GM21526 (cell line): ENCODE measurements at regions not wholly inside any gene's neighbourhood (a gene's known extent, or its start where the extent isn't known, plus 50 kb on each side); places are given as distances from the start of the nearest gene placed in this dataset.

Source experiments
- ATAC-seq: cut with Tn5 transposase; IDR thresholded peaks from one replicate; pipeline ENCODE4 v1.9.1; 2021; ENCODE audit warnings: moderate library complexity; ENCODE audit not compliant: unreplicated experiment, low FRiP score

DNA sequence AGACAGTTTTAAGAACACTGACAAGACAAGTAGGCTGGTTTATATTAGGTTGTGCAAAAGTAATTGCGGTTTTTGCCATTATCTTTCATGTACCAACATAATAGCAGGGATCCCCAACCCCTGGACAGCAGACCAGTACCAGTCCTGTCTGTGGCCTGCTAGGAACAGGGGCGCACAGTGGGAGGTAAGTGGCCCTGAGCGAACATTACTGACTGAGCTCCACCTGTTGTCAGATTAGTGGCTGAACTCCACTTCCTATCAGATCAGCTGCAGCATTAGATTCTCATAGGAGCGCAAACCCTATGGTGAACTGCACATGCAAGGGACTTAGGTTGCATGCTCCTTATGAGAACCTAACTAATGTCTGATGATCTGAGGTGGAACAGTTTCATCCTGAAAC lies 921.9 kb downstream of the CCDC85A start:
- no peak for ATAC-seq

DNA sequence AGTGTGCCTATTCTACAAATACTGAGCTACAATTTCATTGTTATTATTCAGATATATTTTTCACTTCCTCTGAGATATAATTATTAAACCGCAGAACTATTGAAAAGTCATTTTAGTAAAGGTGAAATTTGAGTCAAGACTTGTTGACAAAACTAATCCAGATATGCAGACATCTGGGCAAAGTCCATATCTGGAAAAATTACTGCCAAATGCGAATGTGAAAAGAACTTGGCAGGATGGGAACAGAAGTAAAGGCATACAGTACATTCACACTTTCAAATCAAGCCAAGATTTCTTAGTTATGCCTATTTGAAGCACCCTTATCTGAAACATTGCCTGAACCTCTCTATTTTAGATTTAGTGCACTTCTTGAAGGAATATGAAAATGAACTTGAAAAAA lies 923.6 kb downstream of the CCDC85A start:
- ATAC-seq = no peak

DNA sequence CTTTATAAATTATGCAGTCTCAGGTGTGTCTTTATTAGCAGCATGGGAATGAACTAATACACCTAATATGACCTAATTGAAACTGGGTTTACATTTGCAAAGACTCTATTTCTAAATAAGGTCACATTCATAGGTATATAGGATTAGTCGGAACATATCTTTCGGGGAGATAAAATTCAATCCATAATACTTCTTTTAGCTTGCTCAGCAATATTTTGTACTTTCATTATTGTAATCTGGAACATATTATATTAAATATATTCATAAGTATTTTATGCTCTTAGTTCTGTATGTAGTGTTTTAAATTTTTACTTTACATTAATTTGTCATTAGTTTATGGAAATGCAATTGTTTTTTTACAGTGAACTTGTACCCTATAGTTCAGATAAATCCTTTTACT lies 927.7 kb downstream of the CCDC85A start:
- no peak for ATAC-seq

- ATAC-seq = no peak
Measured at GRCh38 chr2:57119141-57119540, 927.5 kb upstream of the VRK2 start.

- no peak for ATAC-seq
Measured at GRCh38 chr2:57126410-57126809, 920.2 kb upstream of the VRK2 start.

GRCh38 chr2:57139179-57139578 lies 907.4 kb upstream of the VRK2 start:
- ATAC-seq = no peak

DNA sequence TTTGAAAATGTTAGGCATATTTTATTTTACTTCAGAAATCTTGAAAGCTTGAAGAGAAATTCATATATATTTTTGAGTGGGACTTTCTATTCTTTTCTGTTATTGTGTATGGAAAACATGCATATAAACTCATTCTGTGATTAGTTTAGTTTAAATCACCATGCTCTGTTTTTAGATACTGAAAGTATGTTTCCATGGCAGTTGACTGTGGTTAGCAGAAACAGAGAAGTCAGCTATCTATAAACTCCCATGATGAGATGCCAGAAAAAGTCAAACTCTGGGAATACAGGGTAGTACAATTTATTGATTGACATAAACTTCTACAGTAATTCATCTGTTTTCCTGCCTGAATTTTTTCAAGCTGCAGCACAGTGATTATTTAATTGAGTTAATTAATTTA lies 905.3 kb upstream of the VRK2 start:
- ATAC-seq = no peak

DNA sequence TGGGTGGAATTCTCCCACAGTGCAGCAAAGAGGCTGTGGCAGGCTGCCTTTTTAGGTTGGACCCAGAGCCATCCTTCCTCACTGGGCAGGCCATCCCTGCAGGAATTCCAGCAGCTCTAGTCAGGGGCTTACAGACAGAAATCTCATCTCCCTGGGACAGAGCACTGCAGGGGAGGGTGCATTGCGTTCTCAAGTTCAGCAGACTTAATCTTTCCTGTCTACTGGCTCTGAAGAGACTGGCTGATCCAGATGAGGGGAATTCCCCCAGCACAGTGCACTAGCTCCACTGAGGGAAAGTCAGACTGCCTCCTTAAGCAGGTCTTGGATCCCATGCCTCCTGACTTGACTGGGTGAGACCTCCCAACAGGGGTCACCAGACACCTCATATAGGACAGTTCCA lies 899.7 kb upstream of the VRK2 start:
- ATAC-seq = no peak

DNA sequence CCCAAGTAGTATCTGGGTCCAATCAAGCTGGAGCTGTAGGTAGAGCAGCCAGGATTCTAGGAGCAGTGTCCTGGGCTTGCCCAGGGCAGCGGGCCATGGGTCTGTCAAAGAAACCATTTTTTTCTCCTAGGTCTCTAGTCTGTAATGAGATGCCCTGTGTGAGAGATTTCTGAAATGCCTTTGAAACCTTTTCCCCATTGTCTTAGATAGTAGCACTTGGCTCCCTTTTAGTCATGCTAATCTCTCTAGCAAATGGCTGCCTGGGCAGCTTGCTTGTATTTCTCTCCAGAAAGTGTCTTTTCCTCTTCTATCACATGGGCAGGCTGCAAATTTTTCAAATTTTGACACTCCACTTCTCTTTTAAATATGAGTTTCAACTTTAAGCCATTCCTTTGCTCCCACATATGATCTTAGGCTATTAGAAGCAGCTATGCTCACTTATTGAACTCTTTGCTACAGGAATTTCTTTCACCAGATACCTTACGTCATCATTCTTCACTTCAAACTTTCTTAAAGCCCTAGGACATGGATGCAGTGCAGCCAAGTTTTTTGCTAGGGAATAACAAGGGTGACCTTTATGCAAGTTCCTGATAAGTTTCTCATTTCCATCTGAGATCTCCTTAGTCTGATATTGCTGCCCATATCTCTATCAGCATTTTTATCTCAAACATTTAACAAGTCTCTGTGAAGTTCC lies 890.2 kb upstream of the VRK2 start:
- no peak for ATAC-seq

GRCh38 chr2:57160976-57161375 lies 885.6 kb upstream of the VRK2 start:
- ATAC-seq = no peak

- ATAC-seq = no peak
Measured at GRCh38 chr2:57177176-57177575, 869.4 kb upstream of the VRK2 start.

GRCh38 chr2:57180042-57180567 lies 866.5 kb upstream of the VRK2 start:
- ATAC-seq = no peak

DNA sequence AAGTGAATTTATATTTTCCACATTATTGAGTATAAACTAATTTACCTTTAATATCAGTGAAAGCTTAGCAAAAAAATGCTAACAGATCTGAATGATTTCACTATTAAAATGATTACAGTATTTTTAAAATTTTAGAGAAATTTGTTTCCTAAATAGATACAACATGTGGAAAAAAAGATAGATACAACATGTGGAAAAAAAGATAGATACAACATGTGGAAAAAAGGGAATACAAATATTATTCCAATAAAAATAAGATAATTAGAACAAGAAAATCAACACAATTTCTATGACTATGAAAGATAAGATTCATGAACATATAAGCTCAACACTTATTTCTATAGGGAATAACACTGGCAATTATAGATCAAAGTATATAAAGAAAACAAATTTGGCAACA lies 865.9 kb upstream of the VRK2 start:
- ATAC-seq = no peak

DNA sequence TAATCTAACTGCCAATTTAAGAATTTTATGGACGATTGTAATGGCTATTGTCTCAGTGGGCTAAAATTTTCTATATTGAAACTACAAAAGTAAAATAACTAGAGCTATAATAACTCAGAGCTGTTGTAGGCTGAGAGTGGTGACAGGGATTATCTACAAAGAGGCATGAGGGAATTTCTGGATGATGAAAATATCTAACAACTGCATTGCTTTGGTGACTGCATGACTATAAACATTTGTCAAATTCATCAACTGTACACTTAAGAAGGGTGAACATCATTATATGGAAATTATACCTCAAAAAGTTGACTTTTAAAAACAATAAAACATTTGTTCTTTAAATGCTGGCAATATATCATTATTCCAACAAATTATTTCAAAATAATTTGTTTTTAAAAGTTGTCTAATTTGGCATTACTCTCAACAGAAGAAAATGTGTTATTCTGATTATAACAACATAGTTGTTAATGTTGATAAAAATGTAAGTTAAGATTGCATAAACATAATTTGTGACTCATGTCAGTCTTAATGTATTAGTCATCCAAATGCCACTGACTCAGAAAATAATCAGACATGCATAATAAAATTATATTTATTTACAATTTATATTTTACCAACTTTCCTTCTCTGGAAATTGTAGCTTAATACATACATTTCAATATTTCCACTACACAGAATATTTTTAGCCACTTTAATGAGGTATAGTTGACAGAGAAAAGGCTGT lies 865.1 kb upstream of the VRK2 start:
- no peak for ATAC-seq

GRCh38 chr2:57182916-57183315 lies 863.7 kb upstream of the VRK2 start:
- ATAC-seq = no peak

DNA sequence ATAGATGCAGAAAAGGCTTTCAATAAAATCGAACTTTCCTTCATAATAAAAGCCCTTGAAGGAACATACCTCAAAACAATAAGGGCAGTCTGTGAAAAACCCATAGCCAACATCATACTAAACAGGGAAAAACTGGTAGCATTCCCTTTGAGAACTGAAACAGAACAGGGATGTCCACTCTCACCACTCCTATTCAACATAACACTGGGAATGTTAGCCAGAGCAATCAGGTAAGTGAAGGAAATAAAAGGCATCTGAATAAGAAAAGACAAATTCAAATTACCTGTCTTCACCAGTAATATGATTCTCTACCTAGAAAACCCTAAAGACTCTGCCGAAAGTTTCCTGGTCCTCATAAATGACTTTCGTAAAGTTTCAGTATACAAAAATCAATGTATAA lies 861.0 kb upstream of the VRK2 start:
- no peak for ATAC-seq

DNA sequence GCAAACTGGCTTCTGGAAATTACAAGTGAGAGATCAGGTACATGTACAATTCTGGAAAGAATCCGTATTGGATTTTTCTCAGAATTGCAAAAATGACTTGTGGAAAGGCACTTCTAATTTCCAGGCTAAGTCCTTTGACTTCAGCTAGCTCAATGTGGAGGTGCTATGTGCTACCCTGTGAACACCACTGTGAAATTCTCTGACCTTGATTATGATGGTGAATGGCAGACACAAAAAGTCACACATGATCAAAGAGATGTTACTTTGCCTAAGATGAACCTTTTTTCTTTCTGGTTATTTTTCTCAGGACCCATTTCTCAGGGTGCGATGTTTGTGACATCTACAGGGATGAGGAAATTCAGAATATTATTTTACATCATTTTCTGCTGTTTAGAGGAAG lies 856.6 kb upstream of the VRK2 start:
- no peak for ATAC-seq

- no peak for ATAC-seq
Measured at GRCh38 chr2:57199663-57200062, 846.9 kb upstream of the VRK2 start.

GRCh38 chr2:57204364-57204763 lies 842.2 kb upstream of the VRK2 start:
- no peak for ATAC-seq

- no peak for ATAC-seq
Measured at GRCh38 chr2:57205241-57205640, 841.4 kb upstream of the VRK2 start.

DNA sequence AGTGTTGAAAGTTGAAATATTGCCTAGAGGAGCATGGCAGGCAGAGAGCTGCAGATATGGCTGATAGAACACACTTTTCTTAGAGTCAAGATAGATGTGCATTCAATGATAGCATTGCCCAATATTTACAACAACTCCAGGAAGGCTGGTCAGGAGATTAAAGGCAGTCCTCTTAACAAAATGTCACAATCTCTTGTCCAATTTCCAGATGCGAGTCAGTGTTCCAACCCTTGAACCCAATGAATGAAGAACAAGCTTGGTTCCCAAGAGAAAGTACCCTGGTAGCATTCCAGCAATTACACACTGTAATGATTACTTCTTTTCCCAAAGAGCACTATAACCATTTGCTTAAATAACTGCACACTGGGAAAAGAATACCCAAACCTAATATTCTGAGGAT lies 839.4 kb upstream of the VRK2 start:
- no peak for ATAC-seq

DNA sequence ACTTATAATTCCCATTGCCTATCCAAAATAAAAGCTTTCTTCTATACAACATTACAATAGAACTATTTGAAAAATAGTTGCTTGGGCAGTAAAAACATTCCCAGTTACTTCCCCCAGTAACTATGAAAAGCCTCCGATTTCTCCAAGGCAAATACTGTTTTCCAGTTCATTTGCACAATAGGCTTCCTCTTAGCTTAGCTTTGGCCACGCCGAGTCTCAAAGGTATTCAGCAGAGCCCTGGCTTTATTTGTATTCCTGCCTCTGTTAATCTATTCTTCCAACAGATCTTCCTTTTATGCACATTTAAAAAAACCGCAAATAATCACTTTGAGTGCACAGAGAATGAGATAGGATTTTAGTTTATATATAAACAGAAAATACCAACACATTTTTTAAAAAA lies 836.8 kb upstream of the VRK2 start:
- ATAC-seq = no peak
